ENCODE measurements at regions not wholly inside any gene's neighbourhood (a gene's known extent, or its start where the extent isn't known, plus 50 kb on each side); places are given as distances from the start of the nearest gene placed in this dataset.

GRCh38 chr5:153437251-153437650 is 53.2 kb upstream of the GRIA1 start:
- Histone ChIP-seq H3K27ac (ENCODE audit: insufficient read depth, low read length, poor library complexity, severe bottlenecking) (no peak overlapping the region), H3K27me3 (replicated peaks; ENCODE audit: control insufficient read depth, insufficient read depth, low read length, poor library complexity, severe bottlenecking) (no peaks in the 10 kb centered on the region), H3K4me3 (ENCODE audit: insufficient read depth, low read depth, low read length, poor library complexity, severe bottlenecking) (no peak overlapping the region), H3K9me3 (ENCODE audit: control insufficient read depth, low read length) (no peaks in the 10 kb centered on the region), H3K4me1 (ENCODE audit: control insufficient read depth, insufficient read depth, low read length, poor library complexity, severe bottlenecking) (no peaks in the 10 kb centered on the region), H3K36me3 (ENCODE audit: control insufficient read depth, insufficient read depth, low read length) (no peaks in the 10 kb centered on the region)
- DNase-seq: no peak

DNA sequence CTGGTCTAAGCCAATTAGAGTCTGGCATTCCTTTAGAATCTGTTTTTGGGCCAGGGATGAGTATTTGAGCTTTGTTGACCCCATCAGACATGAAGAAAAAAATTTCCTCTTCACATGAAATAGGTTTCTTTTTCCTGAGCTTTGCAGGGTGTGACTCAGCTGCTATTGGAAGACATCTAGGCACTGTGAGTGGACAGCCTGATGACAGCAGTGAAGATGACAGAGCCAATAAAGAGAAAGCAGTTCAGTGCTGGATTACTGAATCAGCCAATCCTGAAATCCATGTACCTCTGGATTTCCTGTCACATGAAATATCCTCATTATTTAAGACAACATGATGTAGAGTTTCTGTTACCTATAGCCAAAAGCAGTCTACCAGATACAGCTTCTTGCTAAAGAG is 51.3 kb upstream of the GRIA1 start:
- Histone ChIP-seq H3K27me3 (replicated peaks; ENCODE audit: control insufficient read depth, insufficient read depth, low read length, poor library complexity, severe bottlenecking) (no peaks in the 10 kb centered on the region), H3K36me3 (ENCODE audit: control insufficient read depth, insufficient read depth, low read length) (no peaks in the 10 kb centered on the region), H3K4me3 (ENCODE audit: insufficient read depth, low read depth, low read length, poor library complexity, severe bottlenecking) (no peak overlapping the region), H3K27ac (ENCODE audit: insufficient read depth, low read length, poor library complexity, severe bottlenecking) (no peak overlapping the region), H3K4me1 (ENCODE audit: control insufficient read depth, insufficient read depth, low read length, poor library complexity, severe bottlenecking) (no peaks in the 10 kb centered on the region), H3K9me3 (ENCODE audit: control insufficient read depth, low read length) (no peaks in the 10 kb centered on the region)
- no peak for DNase-seq

All from effector memory CD4-positive, alpha-beta T cell (primary cell).